Natural killer cell treated with Interleukin-12 subunit alpha and Interleukin-12 subunit beta and Interleukin-15 and Interleukin-18, amount 100 ng/mL, for 72 hours (primary cell): ENCODE measurements at regions not wholly inside any gene's neighbourhood (a gene's known extent, or its start where the extent isn't known, plus 50 kb on each side); places are given as distances from the start of the nearest gene placed in this dataset.
"Not testable (repeated sequence)": the region's sequence is repeated elsewhere in the genome, so short reads cannot be mapped to it uniquely, and the experiment has no call there.

Experiments used
- ATAC-seq, 2 donors: fragments of 150-1000 bp; cut with Tn5 transposase in 1 of 2; sonication (Bioruptor Pico), chemical (Tn5 transposase) in 1 of 2; 2 replicates each; pipeline ENCODE4 v1.10.0; 2021
- DNase-seq: peaks from one replicate; pipeline ENCODE4 v3.0.0; 2022; ENCODE audit warnings: low spot score
- H3K27ac Mint-ChIP-seq, 2 donors: 1 replicate in 1 of 2; 2 replicates in 1 of 2; pipeline ENCODE4 v1.8.0; 2022; ENCODE audit warnings: mixed read lengths in 2 of 2, mild to moderate bottlenecking in 1 of 2, moderate library complexity in 1 of 2
- H3K27me3 Mint-ChIP-seq, 2 donors: 1 replicate in 1 of 2; 2 replicates in 1 of 2; pipeline ENCODE4 v1.8.0; 2022; ENCODE audit warnings: mixed read lengths in 2 of 2
- H3K36me3 Mint-ChIP-seq: one replicate; pipeline ENCODE4 v1.8.0; 2022; ENCODE audit warnings: mixed read lengths
- H3K4me1 Mint-ChIP-seq, 2 donors: 1 replicate in 1 of 2; 2 replicates in 1 of 2; pipeline ENCODE4 v1.8.0; 2022; ENCODE audit warnings: low read depth in 2 of 2, mixed read lengths in 2 of 2, mild to moderate bottlenecking in 1 of 2
- H3K4me3 Mint-ChIP-seq: one replicate; pipeline ENCODE4 v1.8.0; 2022; ENCODE audit warnings: mixed read lengths
- H3K9me3 Mint-ChIP-seq: 2 replicates; pipeline ENCODE4 v1.8.0; 2022; ENCODE audit warnings: mixed read lengths

DNA sequence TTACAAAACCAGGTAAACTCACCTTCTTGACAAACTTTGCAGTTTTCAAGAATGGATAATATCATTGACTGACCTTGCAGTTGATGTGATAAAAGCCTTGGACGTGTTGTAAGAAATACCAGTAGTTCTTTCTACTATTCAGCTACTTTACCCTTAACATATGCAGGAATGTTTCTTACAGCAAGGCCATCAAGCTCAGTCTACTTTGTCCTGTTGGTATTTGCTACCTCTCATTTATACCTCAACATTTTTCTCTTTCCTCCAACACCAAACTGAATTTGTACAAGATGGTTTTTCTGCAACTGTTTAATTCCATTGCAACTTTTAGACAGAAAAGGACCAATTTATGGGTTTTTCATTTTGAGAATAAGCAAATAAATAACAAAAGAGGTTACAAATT lies 147.4 kb upstream of the BCHE start:
- Mint-ChIP-seq H3K4me1 (no peaks in the 10 kb centered on the region), H3K9me3 (peaks cover 16% of the 10 kb centered on the region), H3K27ac (no peak overlapping the region), H3K27me3 (no peaks in the 10 kb centered on the region), H3K4me3 (no peak overlapping the region), H3K36me3 (no peaks in the 10 kb centered on the region)
- ATAC-seq (no peak), DNase-seq (no peak)

DNA sequence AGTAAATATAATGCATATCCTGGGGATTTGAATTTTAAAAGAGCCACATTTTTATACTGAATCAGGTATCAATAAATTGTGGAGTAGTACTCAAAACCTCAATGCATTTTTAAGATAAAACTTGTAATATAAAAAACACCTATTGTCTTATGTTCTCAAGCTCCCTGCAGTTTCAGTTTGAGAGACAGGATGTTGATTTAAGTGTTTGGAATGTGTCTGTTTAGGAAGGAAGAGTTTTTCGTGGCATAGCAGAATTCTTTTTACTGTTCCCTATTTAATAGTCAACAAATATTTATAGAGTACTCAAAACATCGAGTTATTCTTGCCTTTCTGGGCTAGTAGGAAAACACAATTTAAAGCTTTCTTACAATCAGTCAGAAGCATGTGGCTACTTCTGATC lies 146.1 kb upstream of the BCHE start:
- H3K27me3 Mint-ChIP-seq: no peaks in the 10 kb centered on the region
- no peaks in the 10 kb centered on the region for H3K4me1 Mint-ChIP-seq
- H3K4me3 Mint-ChIP-seq: no peak overlapping the region
- DNase-seq: no peak
- H3K9me3 Mint-ChIP-seq: peaks cover 14% of the 10 kb centered on the region
- no peak overlapping the region for H3K27ac Mint-ChIP-seq
- peaks cover 4% of the 10 kb centered on the region for H3K36me3 Mint-ChIP-seq
- ATAC-seq: no peak

DNA sequence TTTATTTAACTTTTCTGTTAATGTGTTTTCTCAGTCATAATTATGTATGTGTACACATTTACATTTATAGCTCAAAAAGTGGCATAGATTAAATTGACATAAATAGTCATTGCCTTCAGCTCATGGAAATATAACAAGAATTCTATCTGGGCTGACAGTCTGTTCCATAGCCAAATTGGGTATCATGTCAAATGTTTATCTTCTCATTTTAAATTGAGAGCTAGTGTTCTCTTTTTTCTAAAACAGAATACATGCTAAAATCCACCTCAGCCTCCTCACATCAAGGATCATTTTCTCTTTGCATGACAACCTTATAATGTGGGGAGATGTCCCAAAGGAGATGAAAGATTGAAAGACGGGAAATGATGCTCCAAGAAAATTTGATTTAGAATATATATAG lies 144.1 kb upstream of the BCHE start:
- no peak overlapping the region for H3K4me3 Mint-ChIP-seq
- ATAC-seq (no peak), DNase-seq (no peak)
- H3K9me3 Mint-ChIP-seq: peaks cover 7% of the 10 kb centered on the region
- H3K27me3 Mint-ChIP-seq: no peaks in the 10 kb centered on the region
- no peak overlapping the region for H3K27ac Mint-ChIP-seq
- no peaks in the 10 kb centered on the region for H3K4me1 Mint-ChIP-seq
- H3K36me3 Mint-ChIP-seq: peaks cover 4% of the 10 kb centered on the region

DNA sequence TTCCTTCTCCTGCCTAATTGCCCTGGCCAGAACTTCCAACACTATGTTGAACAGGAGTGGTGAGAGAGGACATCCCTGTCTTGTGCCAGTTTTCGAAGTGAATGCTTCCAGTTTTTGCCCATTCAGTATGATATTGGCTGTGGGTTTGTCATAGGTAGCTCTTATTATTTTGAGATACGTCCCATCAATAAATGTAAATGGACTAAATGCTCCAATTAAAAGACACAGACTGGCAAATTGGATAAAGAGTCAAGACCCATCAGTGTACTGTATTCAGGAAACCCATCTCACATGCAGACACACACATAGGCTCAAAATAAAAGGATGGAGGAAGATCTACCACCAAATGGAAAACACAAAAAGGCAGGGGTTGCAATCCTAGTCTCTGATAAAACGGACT lies 123.6 kb upstream of the BCHE start:
- H3K27me3 Mint-ChIP-seq, H3K9me3 Mint-ChIP-seq, H3K27ac Mint-ChIP-seq, H3K36me3 Mint-ChIP-seq, ATAC-seq, H3K4me3 Mint-ChIP-seq, H3K4me1 Mint-ChIP-seq, DNase-seq: not testable (repeated sequence)

- no peak for ATAC-seq
- no peaks in the 10 kb centered on the region for H3K27me3 Mint-ChIP-seq
- no peaks in the 10 kb centered on the region for H3K4me1 Mint-ChIP-seq
- DNase-seq: no peak
- H3K36me3 Mint-ChIP-seq: peaks cover 6% of the 10 kb centered on the region
- peaks cover 16% of the 10 kb centered on the region for H3K9me3 Mint-ChIP-seq
- H3K27ac Mint-ChIP-seq: no peak overlapping the region
- no peak overlapping the region for H3K4me3 Mint-ChIP-seq
These were observed 116.9 kb upstream of the BCHE start for GRCh38 chr3:165954171-165954570.

DNA sequence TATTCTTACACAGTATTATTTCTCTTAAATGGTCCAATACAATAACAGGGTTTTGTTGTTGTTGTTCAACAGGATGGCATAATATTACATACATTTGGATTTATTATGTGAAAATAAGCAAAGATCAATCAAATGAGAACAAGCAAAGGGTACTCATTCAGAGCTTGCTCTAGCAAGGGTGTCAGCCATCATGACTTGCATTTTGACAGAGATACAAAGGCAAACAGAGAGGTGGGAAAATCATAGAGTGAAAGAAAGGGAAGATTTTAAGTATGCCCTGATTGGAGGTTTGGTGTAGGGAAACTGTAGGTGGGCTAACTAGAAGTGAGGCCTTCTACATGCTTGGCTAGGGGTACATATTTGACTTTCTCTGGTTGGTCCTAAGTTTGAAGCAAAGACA lies 109.1 kb upstream of the BCHE start:
- Mint-ChIP-seq H3K27ac (no peak overlapping the region), H3K36me3 (no peaks in the 10 kb centered on the region), H3K4me3 (no peak overlapping the region), H3K9me3 (peaks cover 10% of the 10 kb centered on the region), H3K4me1 (no peaks in the 10 kb centered on the region), H3K27me3 (no peaks in the 10 kb centered on the region)
- ATAC-seq: no peak
- no peak for DNase-seq

DNA sequence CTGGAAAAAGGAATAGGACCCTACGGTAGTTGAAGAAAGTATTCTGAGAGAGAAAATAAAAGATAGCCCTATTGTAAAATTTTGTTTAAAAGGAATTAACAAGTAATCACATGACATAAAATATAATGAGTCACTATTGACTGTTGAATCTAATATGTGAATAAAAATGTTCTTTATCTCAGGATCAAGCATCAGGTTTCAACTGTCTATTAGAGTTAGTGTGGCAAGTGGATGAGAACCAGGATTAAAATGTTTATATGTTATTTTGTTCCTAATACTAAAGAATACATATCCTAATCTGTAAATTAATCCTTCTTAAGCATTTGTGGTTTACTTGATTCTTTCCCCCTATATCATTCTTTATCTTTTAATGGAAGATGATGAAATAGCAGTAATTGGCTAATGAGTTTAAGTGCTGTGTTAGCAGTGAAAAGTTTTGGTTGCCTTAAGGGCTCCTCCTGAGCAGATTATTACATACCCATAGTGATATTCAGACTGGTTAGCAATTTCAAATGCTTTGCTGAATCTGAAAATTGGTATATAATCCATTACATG lies 101.8 kb upstream of the BCHE start:
- no peaks in the 10 kb centered on the region for H3K4me1 Mint-ChIP-seq
- ATAC-seq (no peak), DNase-seq (no peak)
- no peaks in the 10 kb centered on the region for H3K27me3 Mint-ChIP-seq
- H3K4me3 Mint-ChIP-seq: no peak overlapping the region
- peaks cover 7% of the 10 kb centered on the region for H3K36me3 Mint-ChIP-seq
- H3K9me3 Mint-ChIP-seq: peaks cover 18% of the 10 kb centered on the region
- no peak overlapping the region for H3K27ac Mint-ChIP-seq

GRCh38 chr3:165936081-165936480 lies 98.9 kb upstream of the BCHE start:
- not testable (repeated sequence) for H3K27me3 Mint-ChIP-seq, DNase-seq, ATAC-seq, H3K4me1 Mint-ChIP-seq, H3K27ac Mint-ChIP-seq, H3K4me3 Mint-ChIP-seq
- H3K9me3 Mint-ChIP-seq: peaks cover 26% of the 10 kb centered on the region
- peaks cover 14% of the 10 kb centered on the region for H3K36me3 Mint-ChIP-seq

- H3K27me3 Mint-ChIP-seq, H3K36me3 Mint-ChIP-seq, DNase-seq, H3K27ac Mint-ChIP-seq, ATAC-seq, H3K4me1 Mint-ChIP-seq, H3K4me3 Mint-ChIP-seq: not testable (repeated sequence)
- H3K9me3 Mint-ChIP-seq: peaks cover 30% of the 10 kb centered on the region
These were observed 87.1 kb upstream of the BCHE start for GRCh38 chr3:165924301-165924791.

DNA sequence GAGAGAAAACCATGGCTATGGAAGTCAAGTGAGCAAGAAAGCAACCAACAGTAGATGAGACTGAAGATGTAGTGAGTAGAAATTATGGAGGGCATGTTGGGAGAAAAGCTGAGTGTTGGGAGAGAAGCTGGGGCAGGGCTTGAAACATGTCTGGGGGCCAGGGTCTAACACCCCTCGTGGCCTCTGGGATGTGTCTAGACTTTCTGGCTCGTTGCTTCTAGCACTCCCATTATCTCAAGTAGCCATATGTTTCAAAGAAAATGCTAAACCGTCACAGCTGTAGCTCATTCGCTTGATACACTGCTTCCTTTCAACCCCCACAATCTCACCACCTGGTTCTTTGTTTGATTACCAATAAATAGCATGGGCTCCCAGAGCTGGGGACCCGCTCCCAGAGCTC lies 83.8 kb upstream of the BCHE start:
- Mint-ChIP-seq H3K4me3 (no peak overlapping the region), H3K27ac (no peak overlapping the region), H3K36me3 (no peaks in the 10 kb centered on the region), H3K9me3 (peaks cover 30% of the 10 kb centered on the region), H3K4me1 (no peaks in the 10 kb centered on the region), H3K27me3 (no peaks in the 10 kb centered on the region)
- DNase-seq (no peak), ATAC-seq (no peak)

DNA sequence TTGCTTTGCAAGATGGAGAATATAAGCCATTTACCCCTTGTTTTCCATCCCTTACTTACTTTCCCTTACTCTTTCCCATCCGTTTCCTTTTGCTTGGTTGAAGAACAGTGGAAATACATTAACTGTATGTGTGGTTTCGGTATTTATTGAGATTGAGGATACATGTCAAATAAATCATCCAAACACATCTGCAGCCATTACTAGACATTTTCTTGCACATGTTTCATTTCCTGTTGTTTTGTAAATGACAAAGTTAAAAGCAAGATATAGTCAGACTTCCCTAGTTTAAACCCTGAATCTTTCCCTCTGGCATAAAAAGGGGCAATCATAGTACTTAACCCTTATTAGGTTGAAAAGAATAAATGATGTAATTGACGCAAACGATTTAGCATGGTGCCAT lies 82.1 kb upstream of the BCHE start:
- Mint-ChIP-seq H3K36me3 (no peaks in the 10 kb centered on the region), H3K27me3 (no peaks in the 10 kb centered on the region), H3K9me3 (peaks cover 26% of the 10 kb centered on the region), H3K4me1 (no peaks in the 10 kb centered on the region), H3K4me3 (no peak overlapping the region), H3K27ac (no peak overlapping the region)
- no peak for DNase-seq
- ATAC-seq: no peak

- no peaks in the 10 kb centered on the region for H3K36me3 Mint-ChIP-seq
- peaks cover 28% of the 10 kb centered on the region for H3K9me3 Mint-ChIP-seq
- no peaks in the 10 kb centered on the region for H3K27me3 Mint-ChIP-seq
- no peaks in the 10 kb centered on the region for H3K4me1 Mint-ChIP-seq
- H3K27ac Mint-ChIP-seq: no peak overlapping the region
- H3K4me3 Mint-ChIP-seq: no peak overlapping the region
- DNase-seq: no peak
- ATAC-seq: no peak
These were observed 81.4 kb upstream of the BCHE start for GRCh38 chr3:165918657-165918979.

DNA sequence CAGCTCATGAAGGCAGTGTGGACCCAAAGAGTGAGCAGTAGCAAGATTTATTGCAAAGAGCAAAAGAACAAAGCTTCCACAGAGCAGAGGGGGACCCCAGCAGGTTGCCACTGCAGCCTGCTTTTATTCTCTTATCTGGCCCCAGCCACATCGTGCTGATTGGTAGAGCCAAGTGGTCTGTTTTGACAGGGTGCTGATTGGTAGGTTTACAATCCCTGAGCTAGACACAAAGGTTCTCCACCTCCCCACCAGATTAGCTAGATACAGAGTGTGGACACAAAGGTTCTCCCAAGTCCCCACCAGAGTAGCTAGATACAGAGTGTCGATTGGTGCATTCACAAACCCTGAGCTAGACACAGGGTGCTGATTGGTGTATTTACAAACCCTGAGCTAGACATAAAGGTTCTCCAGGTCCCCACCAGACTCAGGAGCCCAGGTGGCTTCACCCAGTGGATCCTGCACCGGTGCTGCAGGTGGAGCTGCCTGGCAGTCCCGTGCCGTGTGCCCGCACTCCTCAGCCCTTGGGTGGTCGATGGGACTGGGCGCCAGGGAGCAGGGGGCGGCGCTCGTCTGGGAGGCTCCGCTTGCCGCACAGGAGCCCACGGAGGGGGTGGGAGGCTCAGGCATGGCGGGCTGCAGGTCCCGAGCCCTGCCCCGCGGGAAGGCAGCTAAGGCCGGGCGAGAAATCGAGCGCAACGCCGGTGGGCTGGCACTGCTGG lies 80.9 kb upstream of the BCHE start:
- H3K4me3 Mint-ChIP-seq, H3K27me3 Mint-ChIP-seq, DNase-seq, H3K27ac Mint-ChIP-seq, H3K36me3 Mint-ChIP-seq, ATAC-seq, H3K4me1 Mint-ChIP-seq: not testable (repeated sequence)
- H3K9me3 Mint-ChIP-seq: peaks cover 23% of the 10 kb centered on the region

GRCh38 chr3:165915104-165915503 lies 77.9 kb upstream of the BCHE start:
- not testable (repeated sequence) for H3K27ac Mint-ChIP-seq, H3K36me3 Mint-ChIP-seq, DNase-seq, H3K4me3 Mint-ChIP-seq, H3K4me1 Mint-ChIP-seq, H3K27me3 Mint-ChIP-seq, ATAC-seq
- H3K9me3 Mint-ChIP-seq: peaks cover 18% of the 10 kb centered on the region
